Gastroesophageal sphincter (tissue), 3 donors: ENCODE measurements at regions not wholly inside any gene's neighbourhood (a gene's known extent, or its start where the extent isn't known, plus 50 kb on each side); places are given as distances from the start of the nearest gene placed in this dataset.

ENCODE experiments used
- POLR2AphosphoS5 ChIP-seq: sonication (generic); formaldehyde crosslinking; IDR thresholded peaks from one replicate; pipeline ENCODE4 v1.6.1; 2017; ENCODE audit warnings: antibody characterized with exemption
- TF ChIP-seq, protein P1 (sequence below), 4 experiments: fragments of 200-600 bp in 2 of 4; fragments of 450-650 bp in 2 of 4; sonication (generic) in 1 of 4; IDR thresholded peaks; one replicate each; pipeline ENCODE4 v1.5.1; 2017 to 2019; ENCODE audit warnings: antibody characterized with exemption in 4 of 4, mild to moderate bottlenecking in 2 of 4, moderate library complexity in 2 of 4

DNA sequence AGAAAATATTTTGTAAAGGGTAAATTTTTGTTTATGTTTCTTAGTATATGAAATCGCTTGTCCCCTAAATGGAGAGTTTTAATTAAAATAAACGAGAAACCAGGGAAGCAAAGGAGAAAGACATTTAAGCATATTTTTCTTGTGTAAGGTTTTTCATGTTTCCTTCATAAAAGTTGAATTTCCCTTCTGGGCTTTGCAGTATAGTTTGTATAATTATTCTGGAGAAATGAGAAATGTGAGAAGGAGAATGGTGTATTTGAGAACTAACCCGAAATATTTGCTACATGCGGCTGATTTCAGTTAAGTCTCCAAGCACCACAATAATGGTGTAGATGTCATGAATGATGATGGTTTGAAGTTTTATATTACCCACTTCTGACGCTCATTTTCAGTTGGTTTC is 307.7 kb upstream of the SEL1L start:
- TF ChIP-seq, protein P1, sequence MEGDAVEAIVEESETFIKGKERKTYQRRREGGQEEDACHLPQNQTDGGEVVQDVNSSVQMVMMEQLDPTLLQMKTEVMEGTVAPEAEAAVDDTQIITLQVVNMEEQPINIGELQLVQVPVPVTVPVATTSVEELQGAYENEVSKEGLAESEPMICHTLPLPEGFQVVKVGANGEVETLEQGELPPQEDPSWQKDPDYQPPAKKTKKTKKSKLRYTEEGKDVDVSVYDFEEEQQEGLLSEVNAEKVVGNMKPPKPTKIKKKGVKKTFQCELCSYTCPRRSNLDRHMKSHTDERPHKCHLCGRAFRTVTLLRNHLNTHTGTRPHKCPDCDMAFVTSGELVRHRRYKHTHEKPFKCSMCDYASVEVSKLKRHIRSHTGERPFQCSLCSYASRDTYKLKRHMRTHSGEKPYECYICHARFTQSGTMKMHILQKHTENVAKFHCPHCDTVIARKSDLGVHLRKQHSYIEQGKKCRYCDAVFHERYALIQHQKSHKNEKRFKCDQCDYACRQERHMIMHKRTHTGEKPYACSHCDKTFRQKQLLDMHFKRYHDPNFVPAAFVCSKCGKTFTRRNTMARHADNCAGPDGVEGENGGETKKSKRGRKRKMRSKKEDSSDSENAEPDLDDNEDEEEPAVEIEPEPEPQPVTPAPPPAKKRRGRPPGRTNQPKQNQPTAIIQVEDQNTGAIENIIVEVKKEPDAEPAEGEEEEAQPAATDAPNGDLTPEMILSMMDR (IDR thresholded peaks at IDR 0.05) = no peak
- TF ChIP-seq POLR2AphosphoS5 = no peak
